ENCODE measurements at regions not wholly inside any gene's neighbourhood (a gene's known extent, or its start where the extent isn't known, plus 50 kb on each side); places are given as distances from the start of the nearest gene placed in this dataset.
A peak's percentile ranks its signal among the peaks of the same experiment; 100 is the strongest.
"Not testable (repeated sequence)": the region's sequence is repeated elsewhere in the genome, so short reads cannot be mapped to it uniquely, and the experiment has no call there.

DNA sequence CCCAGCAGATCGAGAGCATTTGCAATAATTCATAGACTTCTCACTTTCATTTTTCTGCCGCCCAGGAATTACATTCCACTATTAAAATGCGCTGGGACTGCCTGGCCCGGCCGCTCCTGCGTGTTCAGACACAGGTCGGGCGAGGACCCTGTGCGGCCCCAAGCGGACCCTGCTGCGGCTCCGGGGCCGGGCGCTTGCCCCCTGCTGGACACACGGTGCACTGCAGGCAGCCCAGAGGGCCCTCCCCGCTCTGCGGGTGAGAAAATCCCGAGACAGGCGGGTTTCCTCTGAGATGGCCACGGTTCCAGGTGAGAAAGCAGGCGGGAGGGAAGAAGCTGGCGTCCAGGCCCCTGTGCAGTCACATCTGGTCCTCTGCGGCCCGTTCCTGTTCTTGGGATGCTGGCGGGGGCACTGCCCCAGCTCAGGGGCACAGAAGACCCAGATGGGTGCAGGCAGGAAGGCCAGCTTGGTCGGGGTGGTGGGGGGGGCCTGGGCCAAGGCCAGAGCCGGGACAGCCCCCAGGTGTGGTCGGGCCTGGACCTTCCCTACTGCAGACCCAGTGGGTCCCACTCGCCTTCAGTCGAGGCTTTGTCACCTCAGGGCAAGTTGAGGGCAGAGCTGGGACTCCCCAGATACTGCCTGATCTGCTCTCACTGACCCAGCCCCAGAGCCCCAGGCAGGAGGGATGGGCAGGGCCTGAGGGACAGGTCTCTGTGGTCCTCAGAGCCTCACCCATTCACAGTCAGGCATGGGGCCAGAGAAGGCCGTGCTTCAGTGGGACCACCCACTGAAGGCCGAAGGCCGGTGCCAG is 135.1 kb downstream of the FAM53A start:
- peak; percentile 91 to 97 (median 92) for TF ChIP-seq CTCF (IDR thresholded peaks at IDR 0.05)
- TF ChIP-seq POLR2A (IDR thresholded peaks at IDR 0.05) = not testable (repeated sequence)

All from uterus (tissue), 2 donors.